K562 (cell line): ENCODE measurements at regions not wholly inside any gene's neighbourhood (a gene's known extent, or its start where the extent isn't known, plus 50 kb on each side); places are given as distances from the start of the nearest gene placed in this dataset.

Experiments
- ATAC-seq: fragments of 200-7000 bp; cut with Tn5 transposase; 3 replicates; pipeline ENCODE4 v1.9.1; 2020; ENCODE audit warnings: moderate library complexity
- BruUV-seq: library from RNA; stranded (reverse); fragments of 400-500 nt; replicated peaks from 2 replicates; lab custom pipeline; 2021; lab: Mats Ljungman, UMichigan
- CTCF ChIA-PET: fragments of 300-600 bp; formaldehyde crosslinking; extraction: SDS; loops from one replicate; lab custom pipeline; 2021; ENCODE audit warnings: low intra/inter-chr PET ratio; lab: Yijun Ruan, JAX
- POLR2A ChIA-PET: fragments of 300-600, 350-650 bp; sonication (Branson Sonifier 250); formaldehyde crosslinking; extraction: SDS; loops from one replicate; lab custom pipeline; 2021; ENCODE audit warnings: antibody characterized with exemption, inconsistent platforms; lab: Yijun Ruan, JAX
- DNase-seq, 4 experiments: peaks; one replicate each; pipeline versions ENCODE4 v3.0.0 to v3.0.0-alpha.2; 2011 to 2018; ENCODE audit warnings: low spot score in 3 of 4, mixed read lengths in 3 of 4; ENCODE audit errors: extremely low read depth in 1 of 4
- FAIRE-seq: peaks from 2 replicates; lab custom pipeline; 2011; peaks lifted over from hg19 to GRCh38; lab: Jason Lieb, UNC
- H2AFZ ChIP-seq: 2 replicates; pipeline ENCODE4 v1.6.0; 2011; ENCODE audit warnings: low read depth, low read length, control low read depth, inconsistent platforms
- H3K27ac ChIP-seq: fragments of 200-600 bp; 3 replicates; pipeline ENCODE4 v1.8.0; 2011; ENCODE audit warnings: low read depth, mild to moderate bottlenecking, control low read depth, inconsistent platforms, low read length, moderate library complexity, mixed read lengths; ENCODE audit errors: extremely low read depth
- H3K27me3 ChIP-seq, 2 experiments: fragments of 300-600 bp in 1 of 2; 2 replicates in 1 of 2; 3 replicates in 1 of 2; pipeline versions ENCODE4 v1.6.0 to v1.8.0; 2011; ENCODE audit warnings: inconsistent platforms in 2 of 2, low read length in 2 of 2, mild to moderate bottlenecking in 1 of 2, mixed read lengths in 1 of 2, moderate library complexity in 1 of 2; ENCODE audit not compliant: control insufficient read depth in 2 of 2, insufficient read depth in 2 of 2
- H3K36me3 ChIP-seq: fragments of 300-600 bp; 3 replicates; pipeline ENCODE4 v1.8.0; 2011; ENCODE audit warnings: mild to moderate bottlenecking, low read length, inconsistent platforms; ENCODE audit not compliant: control insufficient read depth, insufficient read depth
- H3K4me1 ChIP-seq, 2 experiments: fragments of 200-600 bp in 1 of 2; replicated peaks in 1 of 2; 2 replicates in 1 of 2; 3 replicates in 1 of 2; pipeline versions ENCODE4 v1.5.1 to v1.8.0; 2011; ENCODE audit warnings: inconsistent platforms in 2 of 2, low read length in 2 of 2, mild to moderate bottlenecking in 1 of 2, mixed read lengths in 1 of 2, moderate library complexity in 1 of 2; ENCODE audit not compliant: control insufficient read depth in 2 of 2, insufficient read depth in 2 of 2
- H3K4me2 ChIP-seq: 2 replicates; pipeline ENCODE4 v1.6.1; 2011; ENCODE audit warnings: low read length, control low read depth, inconsistent platforms, mixed read lengths; ENCODE audit not compliant: insufficient read depth
- H3K4me3 ChIP-seq: fragments of 200-600 bp; sonication (generic), shearing (Covaris generic); 2 replicates; pipeline ENCODE4 v1.5.1; 2016; ENCODE audit warnings: control low read depth, inconsistent platforms
- H3K79me2 ChIP-seq: fragments of 200-600 bp; 3 replicates; pipeline ENCODE4 v1.8.0; 2011; ENCODE audit warnings: low read length, inconsistent platforms; ENCODE audit not compliant: control insufficient read depth, insufficient read depth
- H3K9ac ChIP-seq, 2 experiments: 2 replicates each; pipeline versions ENCODE4 v1.6.0 to v1.6.1; 2011; ENCODE audit warnings: low read depth in 2 of 2, low read length in 2 of 2, control low read depth in 1 of 2, inconsistent platforms in 1 of 2, mild to moderate bottlenecking in 1 of 2, mixed read lengths in 1 of 2; ENCODE audit not compliant: insufficient read depth in 1 of 2
- H3K9me1 ChIP-seq: one replicate; pipeline ENCODE4 v1.6.0; 2011; ENCODE audit warnings: inconsistent platforms, mild to moderate bottlenecking, low read length, moderate library complexity; ENCODE audit not compliant: control insufficient read depth, insufficient read depth
- H3K9me3 ChIP-seq: replicated peaks from 2 replicates; pipeline ENCODE4 v1.5.1; 2011; ENCODE audit warnings: low read depth, low read length, inconsistent platforms; ENCODE audit not compliant: control insufficient read depth, insufficient read depth
- H4K20me1 ChIP-seq: replicated peaks from 2 replicates; pipeline ENCODE4 v1.6.1; 2011; ENCODE audit warnings: low read length, inconsistent platforms, mixed read lengths; ENCODE audit not compliant: control insufficient read depth, insufficient read depth
- ATF3 ChIP-seq, 2 experiments: fragments of 450-650 bp in 1 of 2; sonication (generic) in 1 of 2; formaldehyde crosslinking in 1 of 2; IDR thresholded peaks in 1 of 2; conservative IDR thresholded peaks in 1 of 2; 2 replicates each; pipeline versions ENCODE4 v1.6.1 to v1.8.1; 2016 to 2023; ENCODE audit warnings: mild to moderate bottlenecking in 2 of 2, moderate library complexity in 2 of 2, inconsistent platforms in 1 of 2, missing genetic modification reagents in 1 of 2
- HNRNPLL ChIP-seq: fragments of 200-400 bp; formaldehyde crosslinking; IDR thresholded peaks from 2 replicates; pipeline ENCODE4 v1.6.1; 2017; ENCODE audit warnings: low read length, low read depth, mild to moderate bottlenecking; ENCODE audit not compliant: poor library complexity, severe bottlenecking
- JUN ChIP-seq, 2 experiments: sonication (generic) in 1 of 2; formaldehyde crosslinking in 1 of 2; IDR thresholded peaks; 2 replicates each; pipeline versions ENCODE4 v1.6.1 to v1.8.0; 2012 to 2022; ENCODE audit warnings: borderline replicate concordance in 2 of 2, mild to moderate bottlenecking in 2 of 2, improper control_type of control experiment in 1 of 2, low read depth in 1 of 2, low read length in 1 of 2, missing genetic modification reagents in 1 of 2
- KDM4B ChIP-seq, 2 experiments: fragments of 450-650 bp in 1 of 2; sonication (generic) in 1 of 2; IDR thresholded peaks; 2 replicates each; pipeline ENCODE4 v1.6.1; 2016 to 2017; ENCODE audit warnings: borderline replicate concordance in 2 of 2, antibody characterized with exemption in 1 of 2, low read depth in 1 of 2, mild to moderate bottlenecking in 1 of 2
- POLR2G ChIP-seq: fragments of 200-400 bp; formaldehyde crosslinking; IDR thresholded peaks from 2 replicates; pipeline ENCODE4 v1.6.1; 2017; ENCODE audit warnings: low read depth, mild to moderate bottlenecking, antibody characterized with exemption, low read length, moderate library complexity
- POLR3A ChIP-seq: IDR thresholded peaks from 2 replicates; pipeline ENCODE4 v1.6.1; 2011; ENCODE audit warnings: borderline replicate concordance, mild to moderate bottlenecking, moderate library complexity; ENCODE audit not compliant: insufficient read length, insufficient read depth; ENCODE audit errors: extremely low read depth
- PTRF ChIP-seq: fragments of 450-650 bp; IDR thresholded peaks from 2 replicates; pipeline ENCODE4 v1.6.1; 2016; ENCODE audit warnings: mild to moderate bottlenecking, missing genetic modification characterization, missing compliant biosample characterization
- SIN3A ChIP-seq, 2 experiments: fragments of 150-350 bp in 1 of 2; IDR thresholded peaks; 2 replicates each; pipeline ENCODE4 v1.6.1; 2011 to 2016; ENCODE audit warnings: borderline replicate concordance in 2 of 2, low read depth in 2 of 2, low read length in 2 of 2, mild to moderate bottlenecking in 2 of 2, moderate library complexity in 2 of 2; ENCODE audit not compliant: control insufficient read depth in 1 of 2
- SUPT5H ChIP-seq: fragments of 450-650 bp; IDR thresholded peaks from 2 replicates; pipeline ENCODE4 v1.6.1; 2016
- THAP12 ChIP-seq: fragments of 250-450 bp; sonication (Bioruptor Pico); IDR thresholded peaks from 2 replicates; pipeline ENCODE4 v1.9.0; 2021; ENCODE audit warnings: mild to moderate bottlenecking, inconsistent platforms
- THRB ChIP-seq: fragments of 450-650 bp; formaldehyde crosslinking; conservative IDR thresholded peaks from 2 replicates; pipeline ENCODE4 v1.4.0; 2022; ENCODE audit warnings: mild to moderate bottlenecking, missing genetic modification characterization
- WGBS: fragments of 100-300 bp; shearing (Covaris generic); methylation state at CpG from one replicate; pipeline ENCODE4 v1.1.6; 2016; ENCODE audit warnings: low coverage, mixed read lengths; ENCODE audit not compliant: insufficient coverage; ENCODE audit errors: missing lambda C conversion rate; 5-methylcytosine and 5-hydroxymethylcytosine counted together
- in situ Hi-C: fragments of 300-500 bp; cut with MboI; formaldehyde crosslinking; loops from 4 replicates; pipeline ENCODE4 v1.15.0; 2018; ENCODE audit warnings: inconsistent platforms, mixed read lengths
- intact Hi-C: fragments of 100-400 bp; cut with micrococcal nuclease; formaldehyde crosslinking; loops from 2 replicates; pipeline ENCODE4 v1.14.2; 2022

GRCh38 chr7:104264285-104264684 lies 56.5 kb upstream of the ORC5 start:
- Histone ChIP-seq H3K4me2 (no peak overlapping the region), H3K4me1 (no peaks in the 10 kb centered on the region)
- ATAC-seq = no peak

More at GRCh38 chr7:104264285-104264684, 56.5 kb upstream of the ORC5 start:
- no peaks in the 10 kb centered on the region for H3K79me2 ChIP-seq
- no TSS peak for BruUV-seq
- H3K27me3 ChIP-seq = no peaks in the 10 kb centered on the region; a peak in 1 of 5 replicates
- intact Hi-C loops (no loop called here), in situ Hi-C loops (no loop called here)
- H3K9ac ChIP-seq = no peak overlapping the region
- no peak for DNase-seq
- 2% methylated on average over 3 of the region's 3 CpGs for WGBS
- H3K9me1 ChIP-seq = no peaks in the 10 kb centered on the region
- no peak overlapping the region for H3K4me3 ChIP-seq
- H3K9me3 ChIP-seq = no peaks in the 10 kb centered on the region
- POLR2A ChIA-PET = interaction anchor here (0.5 kb wide), 1 partner anchor 20 kb away, joined by 3 read pairs; no protein-coding TSS in a partner anchor
- H3K27ac ChIP-seq = no peak overlapping the region
- FAIRE-seq = no peak
- no peaks in the 10 kb centered on the region for H3K36me3 ChIP-seq
- no peak overlapping the region for H2AFZ ChIP-seq
- TF ChIP-seq POLR3A (no peak), HNRNPLL (no peak), KDM4B (IDR thresholded peaks at IDR 0.05; ENCODE audit: borderline replicate concordance in 2 of 2, low read depth in 1 of 2) (no peak), JUN (IDR thresholded peaks at IDR 0.05; ENCODE audit: borderline replicate concordance, low read depth, low read length) (peak; percentile 24; the same call in 1 of the 2 replicates), JUN (CRISPR knock-in tag; IDR thresholded peaks at IDR 0.05; ENCODE audit: borderline replicate concordance) (no peak), POLR2G (no peak), PTRF (tag) (no peak), ATF3 (IDR thresholded peaks at IDR 0.05) (peak; percentile 29; the same call in 1 of the 2 replicates), ATF3 (CRISPR knock-in tag; conservative IDR thresholded peaks at IDR 0.05) (no peak), THRB (no peak), SIN3A (IDR thresholded peaks at IDR 0.05; ENCODE audit: borderline replicate concordance in 2 of 2, control insufficient read depth in 1 of 2, low read depth in 2 of 2, low read length in 2 of 2) (no peak), SUPT5H (no peak), THAP12 (CRISPR knock-in tag) (no peak)
- TF ChIP-seq, all 486 proteins: peak for 2
- no peaks in the 10 kb centered on the region for H4K20me1 ChIP-seq
- CTCF ChIA-PET = no interaction called here
